NCI-H510A treated with DMSO at 0.1 percent for 48 hours (cell line): ENCODE measurements at regions not wholly inside any gene's neighbourhood (a gene's known extent, or its start where the extent isn't known, plus 50 kb on each side); places are given as distances from the start of the nearest gene placed in this dataset.

Experiments used
- DNase-seq: peaks from one replicate; lab custom pipeline; 2025; lab: John Stamatoyannopoulos, UW

DNA sequence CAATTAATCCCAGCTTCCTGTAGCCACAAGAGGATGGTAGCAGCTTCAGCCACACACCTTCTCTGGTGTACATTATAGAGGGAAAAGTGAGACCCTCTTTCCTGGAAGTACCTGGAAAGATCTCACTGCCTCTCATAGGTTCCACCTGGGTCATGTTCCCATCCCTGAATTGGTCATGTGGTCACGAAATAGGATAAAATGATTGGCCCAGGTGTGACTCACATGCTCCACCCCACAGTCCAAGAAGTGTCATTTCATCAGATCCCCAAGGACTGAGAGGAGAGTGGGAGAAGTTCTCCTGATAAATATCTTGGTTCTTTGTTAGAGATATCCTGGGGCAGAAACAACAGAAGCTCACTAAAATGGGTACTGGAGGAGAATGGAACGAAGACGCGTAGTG, 142.4 kb downstream of the QRSL1 start:
- no peak for DNase-seq

DNA sequence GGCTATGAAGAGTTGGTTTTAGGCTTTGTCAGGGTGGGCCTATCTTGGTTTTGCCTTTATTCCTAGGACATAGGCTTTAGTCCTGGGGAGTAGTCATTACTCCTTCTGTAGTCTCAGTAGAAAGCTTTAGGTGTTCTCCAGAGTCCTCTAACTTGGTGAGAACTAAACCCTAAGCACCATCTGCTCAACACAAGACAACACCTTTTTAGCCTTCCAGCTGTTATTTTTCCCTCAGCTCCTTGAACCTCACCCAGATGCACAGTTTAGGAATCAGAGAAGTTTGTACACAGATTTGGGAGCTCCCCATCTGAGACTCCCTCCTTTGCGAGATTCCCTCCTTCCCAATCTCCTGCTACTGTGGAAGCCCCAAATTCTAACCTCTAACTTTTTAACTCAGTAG, 141.3 kb downstream of the QRSL1 start:
- no peak for DNase-seq

DNA sequence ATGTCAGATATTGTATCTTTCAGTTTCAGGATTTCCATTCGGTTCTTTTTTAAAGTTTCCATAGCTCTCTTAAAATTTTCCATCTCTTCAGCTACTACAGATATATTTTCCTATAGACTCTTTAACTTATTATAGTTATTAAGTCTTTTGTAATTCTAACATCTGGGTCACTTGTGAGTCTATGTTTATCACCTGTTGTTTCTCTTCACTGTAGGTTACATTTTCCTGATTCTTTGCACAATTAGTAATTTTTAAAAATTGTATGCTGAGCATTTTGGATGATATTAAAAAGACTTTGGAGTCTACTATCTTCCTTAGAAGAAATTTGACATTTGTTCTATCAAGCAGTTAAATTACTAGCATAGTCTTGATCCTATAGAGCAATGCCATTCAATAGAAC, 140.7 kb downstream of the QRSL1 start:
- DNase-seq: no peak

GRCh38 chr6:106767271-106767670, 137.9 kb downstream of the QRSL1 start:
- DNase-seq: no peak

- no peak for DNase-seq
These were observed 136.8 kb downstream of the QRSL1 start for GRCh38 chr6:106766201-106766600.

GRCh38 chr6:106765496-106765895, 136.1 kb downstream of the QRSL1 start:
- no peak for DNase-seq

GRCh38 chr6:106764353-106764980, 135.1 kb downstream of the QRSL1 start:
- no peak for DNase-seq

DNA sequence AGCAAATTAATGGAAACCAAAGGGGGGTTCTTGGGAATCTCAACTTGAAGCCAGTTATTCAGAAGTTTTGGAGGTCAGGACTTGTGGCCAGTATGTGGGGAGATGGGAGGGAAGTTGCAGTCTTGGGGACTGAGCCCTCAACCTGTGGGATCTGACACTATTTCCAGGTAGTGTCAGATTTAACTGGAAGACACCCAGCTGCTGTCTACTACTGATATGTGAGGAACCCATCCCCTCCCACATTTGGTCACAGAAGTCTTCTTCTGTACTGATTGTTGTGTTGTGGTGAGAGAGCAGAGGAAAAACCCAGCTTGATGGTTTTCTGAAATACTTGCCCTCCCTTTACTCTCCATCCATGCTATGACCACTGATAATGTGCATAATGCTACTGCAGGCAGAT, 134.0 kb downstream of the QRSL1 start:
- no peak for DNase-seq

GRCh38 chr6:106761160-106761559, 131.8 kb downstream of the QRSL1 start:
- no peak for DNase-seq

- no peak for DNase-seq
These were observed 129.7 kb downstream of the QRSL1 start for GRCh38 chr6:106759112-106759511.

- peak; percentile 27 for DNase-seq
These were observed 128.5 kb downstream of the QRSL1 start for GRCh38 chr6:106757722-106758467.

DNA sequence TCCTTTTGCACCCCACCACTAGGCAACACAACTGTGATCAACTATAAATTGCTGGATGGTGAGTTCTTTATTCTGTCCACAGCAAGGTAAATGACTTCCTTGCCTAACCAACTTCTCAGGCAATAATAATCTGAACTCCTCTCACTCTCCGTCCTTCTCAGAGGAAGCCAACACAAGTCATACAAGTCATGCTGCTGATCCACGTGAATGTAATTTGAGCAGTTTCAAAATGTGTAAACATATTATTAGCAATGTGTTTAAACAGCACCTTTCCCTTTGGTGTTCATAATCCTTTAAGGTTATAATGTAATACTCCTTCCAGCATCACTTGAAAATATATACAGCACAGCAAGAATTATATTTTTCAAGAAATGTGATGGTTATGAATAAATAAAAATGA, 127.9 kb downstream of the QRSL1 start:
- peak; percentile 62 for DNase-seq

DNA sequence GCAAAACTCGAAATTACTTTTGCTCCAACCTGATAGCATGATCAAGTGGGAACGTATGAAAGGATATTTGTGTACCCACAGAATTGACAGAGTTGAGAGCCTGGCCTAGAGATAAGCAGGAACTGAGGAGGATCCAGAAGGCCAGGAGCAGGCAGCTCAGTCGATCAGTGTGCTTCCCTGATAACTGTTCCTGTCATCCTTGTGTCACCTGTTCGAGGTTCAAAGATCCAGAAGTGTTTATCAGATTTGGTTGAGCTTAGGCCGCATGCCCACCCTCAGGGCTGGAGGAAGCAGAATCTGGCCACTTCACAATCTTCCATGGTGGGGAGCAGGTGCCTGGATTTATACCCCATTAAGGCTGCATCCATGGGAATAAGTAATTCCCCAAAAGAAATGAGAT, 124.8 kb downstream of the QRSL1 start:
- no peak for DNase-seq

DNA sequence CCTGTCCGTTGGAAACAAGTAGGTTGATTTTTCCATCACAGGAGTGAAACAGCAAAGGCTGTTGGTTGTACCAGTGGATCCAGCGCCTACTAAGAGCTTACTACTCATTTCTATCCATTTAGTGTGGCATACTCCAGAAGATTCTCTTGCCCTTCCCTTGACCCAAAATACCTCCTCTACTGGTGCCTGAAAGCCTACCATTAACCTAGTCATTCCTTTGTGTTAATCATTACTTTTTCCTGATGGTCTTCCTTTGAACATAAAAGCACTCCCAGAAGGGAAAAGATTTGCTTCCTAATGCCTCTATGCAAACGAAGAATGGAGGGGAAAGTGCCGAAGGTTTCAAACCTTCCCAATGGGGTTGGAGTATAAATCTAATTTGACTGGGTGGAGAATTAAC, 123.3 kb downstream of the QRSL1 start:
- no peak for DNase-seq

GRCh38 chr6:106751501-106752252, 122.3 kb downstream of the QRSL1 start:
- DNase-seq: peak; percentile 47

DNA sequence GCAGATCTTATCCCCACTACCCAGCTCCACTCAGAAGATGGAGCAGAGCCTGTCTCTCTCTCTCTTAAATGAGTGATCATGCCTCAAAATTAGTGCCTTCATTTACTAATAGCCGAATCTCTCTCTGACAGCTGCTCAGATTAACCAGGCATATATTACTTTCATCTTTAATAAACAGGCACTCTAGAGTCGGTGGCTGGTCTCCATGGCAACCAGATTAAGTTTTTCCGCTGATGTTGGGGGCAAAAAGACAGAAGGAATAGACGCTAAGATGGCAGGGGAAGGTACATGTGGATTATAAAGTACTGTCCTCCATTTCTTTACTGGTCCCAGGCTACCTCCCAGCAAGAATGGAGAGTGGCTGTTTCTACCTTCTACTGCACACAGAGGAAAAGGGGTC, 121.6 kb downstream of the QRSL1 start:
- no peak for DNase-seq

- peak; percentile 88 for DNase-seq
These were observed 121.0 kb downstream of the QRSL1 start for GRCh38 chr6:106750142-106750918.

- DNase-seq: peak; percentile 44
These were observed 120.2 kb downstream of the QRSL1 start for GRCh38 chr6:106749609-106750008.

GRCh38 chr6:106748547-106749207, 119.3 kb downstream of the QRSL1 start:
- peak; percentile 23 for DNase-seq

- peak; percentile 66 for DNase-seq
These were observed 117.8 kb downstream of the QRSL1 start for GRCh38 chr6:106747139-106747538.

GRCh38 chr6:106746652-106747051, 117.3 kb downstream of the QRSL1 start:
- DNase-seq: peak; percentile 79
